GM12892 (cell line): ENCODE measurements at regions not wholly inside any gene's neighbourhood (a gene's known extent, or its start where the extent isn't known, plus 50 kb on each side); places are given as distances from the start of the nearest gene placed in this dataset.

Experiments
- POLR2A ChIP-seq: IDR thresholded peaks from 2 replicates; pipeline ENCODE4 v1.6.1; 2011; ENCODE audit warnings: low read depth, low read length, control low read depth
- POLR2AphosphoS5 ChIP-seq: IDR thresholded peaks from 2 replicates; pipeline ENCODE4 v1.6.1; 2011; ENCODE audit warnings: low read depth, low read length, control low read depth

- TF ChIP-seq POLR2AphosphoS5 = no peak
- TF ChIP-seq POLR2A = no peak
These were observed 340.8 kb upstream of the PODXL start for GRCh38 chr7:131897016-131897789.
